IPS DF 6.9 (cell line): ENCODE measurements at regions not wholly inside any gene's neighbourhood (a gene's known extent, or its start where the extent isn't known, plus 50 kb on each side); places are given as distances from the start of the nearest gene placed in this dataset.

ENCODE experiments used
- DNase-seq: peaks from one replicate; pipeline ENCODE4 v3.0.0-alpha.2; 2013; ENCODE audit warnings: low read depth, low spot score
- H3K27ac ChIP-seq: one replicate; pipeline ENCODE4 v1.5.1; 2013; ENCODE audit warnings: low read length, control low read depth
- H3K27me3 ChIP-seq: 2 replicates; pipeline ENCODE4 v1.6.1; 2013; ENCODE audit warnings: mild to moderate bottlenecking, low read length; ENCODE audit not compliant: control insufficient read depth, insufficient read depth
- H3K36me3 ChIP-seq: 2 replicates; pipeline ENCODE4 v1.6.1; 2013; ENCODE audit warnings: low read length; ENCODE audit not compliant: control insufficient read depth, insufficient read depth
- H3K4me1 ChIP-seq: 2 replicates; pipeline ENCODE4 v1.6.1; 2013; ENCODE audit warnings: low read length; ENCODE audit not compliant: control insufficient read depth, insufficient read depth
- H3K4me3 ChIP-seq: 2 replicates; pipeline ENCODE4 v1.5.1; 2013; ENCODE audit warnings: mild to moderate bottlenecking, low read length
- H3K9me3 ChIP-seq: 2 replicates; pipeline ENCODE4 v1.6.1; 2013; ENCODE audit warnings: low read length, inconsistent platforms; ENCODE audit not compliant: control insufficient read depth, insufficient read depth
- WGBS: extraction: QIAGEN DNeasy Blood & Tissue Kit; methylation state at CpG from one replicate; pipeline ENCODE4 v1.1.7; 2013; ENCODE audit warnings: mixed read lengths, missing lambda C conversion rate; ENCODE audit not compliant: insufficient read length, insufficient coverage; 5-methylcytosine and 5-hydroxymethylcytosine counted together

DNA sequence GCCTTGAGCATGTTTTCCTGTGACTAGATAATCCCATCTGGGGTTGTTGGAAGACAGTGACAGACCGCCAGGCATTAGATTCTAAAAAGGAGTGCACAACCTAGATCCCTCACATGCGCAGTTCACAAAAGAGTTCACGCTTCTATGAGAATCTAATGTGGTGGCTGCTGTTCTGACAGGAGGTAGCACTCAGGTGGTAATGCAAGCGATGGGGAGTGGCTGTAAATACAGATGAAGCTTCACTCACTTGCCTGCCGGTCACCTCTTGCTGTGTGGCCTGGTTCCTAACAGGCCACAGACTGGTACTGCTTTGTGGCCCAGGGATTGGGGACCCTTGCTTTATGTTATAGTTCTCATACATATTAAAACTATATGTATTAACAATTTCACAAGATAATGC is 81.9 kb upstream of the TMLHE start:
- H3K36me3 ChIP-seq, result no peaks in the 10 kb centered on the region
- H3K27ac ChIP-seq, result no peak overlapping the region
- no CpG with 5 or more reads among the region's 5 CpGs for WGBS
- no peaks in the 10 kb centered on the region for H3K9me3 ChIP-seq
- H3K4me3 ChIP-seq, result no peak overlapping the region
- DNase-seq, result no peak
- no peaks in the 10 kb centered on the region for H3K4me1 ChIP-seq
- H3K27me3 ChIP-seq, result no peaks in the 10 kb centered on the region

DNA sequence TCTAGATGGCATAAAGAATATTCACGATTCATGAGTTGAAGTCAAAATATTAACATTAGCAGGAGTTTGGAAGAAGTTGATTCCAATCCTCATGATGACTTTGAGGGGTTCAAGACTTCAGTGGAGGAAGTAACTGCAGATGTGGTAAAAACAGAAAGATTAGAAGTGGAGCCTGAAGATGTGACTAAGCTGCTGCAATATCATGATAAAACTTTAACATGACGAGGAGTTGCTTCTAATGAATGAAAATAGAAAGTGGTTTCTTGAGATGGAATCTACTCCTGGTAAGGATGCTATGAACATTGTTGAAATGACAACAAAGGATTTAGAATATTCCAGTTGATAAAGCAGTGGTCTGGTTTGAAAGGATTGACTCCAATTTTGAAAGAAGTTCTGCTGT is 70.1 kb upstream of the TMLHE start:
- H3K36me3 ChIP-seq, result no peaks in the 10 kb centered on the region
- no peak overlapping the region for H3K27ac ChIP-seq
- no peak overlapping the region for H3K4me3 ChIP-seq
- H3K27me3 ChIP-seq, result no peaks in the 10 kb centered on the region
- no peak for DNase-seq
- H3K9me3 ChIP-seq, result no peaks in the 10 kb centered on the region
- no CpG with 5 or more reads among the region's 2 CpGs for WGBS
- no peaks in the 10 kb centered on the region for H3K4me1 ChIP-seq

DNA sequence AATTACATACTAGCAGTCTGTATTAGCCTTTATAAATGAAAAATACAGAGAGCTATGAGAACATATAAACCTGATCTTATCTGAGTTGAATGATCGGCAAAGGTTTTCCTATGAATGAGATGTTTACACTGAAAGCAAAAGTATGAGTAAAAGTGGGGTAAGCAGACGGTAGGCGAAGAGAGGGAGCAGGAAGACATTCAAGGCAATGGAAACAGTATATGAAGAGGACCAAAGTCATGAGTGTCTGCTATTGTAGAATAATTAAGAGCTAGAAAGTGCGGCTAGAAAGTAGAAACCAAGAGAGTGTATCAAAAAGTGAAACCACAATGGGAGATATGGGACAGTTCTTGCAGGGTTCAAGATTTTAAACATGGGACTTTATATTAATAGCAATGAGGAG is 67.0 kb upstream of the TMLHE start:
- no CpG with 5 or more reads among the region's 4 CpGs for WGBS
- Histone ChIP-seq H3K27me3 (no peaks in the 10 kb centered on the region), H3K27ac (no peak overlapping the region), H3K9me3 (no peaks in the 10 kb centered on the region), H3K4me3 (no peak overlapping the region), H3K36me3 (no peaks in the 10 kb centered on the region), H3K4me1 (no peaks in the 10 kb centered on the region)
- DNase-seq, result no peak

DNA sequence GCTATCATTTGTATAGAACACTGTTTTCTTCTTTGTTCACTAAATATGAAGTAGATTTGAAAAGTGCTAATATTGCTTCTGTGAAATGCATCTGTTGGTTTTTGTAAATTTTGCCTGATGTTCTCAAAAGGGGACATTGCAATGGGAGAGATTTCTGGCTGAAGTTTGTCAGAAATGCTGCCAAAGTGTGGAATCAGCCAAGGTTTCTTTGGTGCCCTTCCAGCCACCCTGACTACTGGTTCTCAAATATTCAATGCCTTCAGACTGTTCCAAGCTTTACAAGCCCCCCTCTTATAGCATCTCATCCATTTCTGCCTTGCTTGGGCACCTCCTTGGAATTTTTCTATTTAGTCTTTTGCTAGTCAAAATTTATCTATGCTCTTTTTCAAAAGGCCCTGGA is 60.6 kb upstream of the TMLHE start:
- no peak for DNase-seq
- Histone ChIP-seq H3K27ac (no peak overlapping the region), H3K9me3 (no peaks in the 10 kb centered on the region), H3K36me3 (no peaks in the 10 kb centered on the region), H3K27me3 (no peaks in the 10 kb centered on the region), H3K4me3 (no peak overlapping the region), H3K4me1 (no peaks in the 10 kb centered on the region)

DNA sequence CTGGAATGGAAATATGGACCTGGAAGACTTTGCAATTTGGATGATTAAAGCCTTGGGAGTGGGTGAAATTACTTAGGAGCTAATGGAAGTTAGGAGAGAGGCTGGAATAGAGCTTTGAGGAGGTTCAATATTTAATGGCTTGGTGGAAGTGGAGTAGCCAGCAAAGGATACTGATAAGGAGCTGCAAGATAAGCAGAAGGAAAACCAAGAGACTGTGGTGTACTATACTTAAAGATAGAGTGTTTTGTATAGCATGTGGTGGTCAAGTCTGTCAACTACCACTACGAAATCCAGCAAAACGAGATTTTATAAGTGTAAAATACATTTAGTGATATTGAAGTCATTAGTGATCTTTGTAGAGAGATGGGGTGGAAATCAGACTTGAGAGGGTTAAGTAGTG is 54.0 kb upstream of the TMLHE start:
- Histone ChIP-seq H3K27me3 (no peaks in the 10 kb centered on the region), H3K4me1 (no peaks in the 10 kb centered on the region), H3K36me3 (no peaks in the 10 kb centered on the region), H3K4me3 (no peak overlapping the region), H3K27ac (no peak overlapping the region), H3K9me3 (no peaks in the 10 kb centered on the region)
- no peak for DNase-seq
- no CpG with 5 or more reads among the region's 2 CpGs for WGBS
